ENCODE measurements at regions not wholly inside any gene's neighbourhood (a gene's known extent, or its start where the extent isn't known, plus 50 kb on each side); places are given as distances from the start of the nearest gene placed in this dataset.

GRCh38 chr12:105773471-105773870 is 365.3 kb downstream of the NUAK1 start:
- no peak for TF ChIP-seq CTCF (IDR thresholded peaks at IDR 0.05; ENCODE audit: insufficient read depth, low read length, poor library complexity, severe bottlenecking)
- H3K36me3 ChIP-seq (ENCODE audit: control insufficient read depth, insufficient read depth, low read length): no peaks in the 10 kb centered on the region
- H3K4me3 ChIP-seq (ENCODE audit: low read depth, low read length): no peak overlapping the region
- no peaks in the 10 kb centered on the region for H3K27me3 ChIP-seq (ENCODE audit: control insufficient read depth, insufficient read depth, low read length)
- no peak for DNase-seq (ENCODE audit: low read depth)

- H3K4me3 ChIP-seq (ENCODE audit: low read depth, low read length): no peak overlapping the region
- no peak for TF ChIP-seq CTCF (IDR thresholded peaks at IDR 0.05; ENCODE audit: insufficient read depth, low read length, poor library complexity, severe bottlenecking)
- no peak for DNase-seq (ENCODE audit: low read depth)
- H3K36me3 ChIP-seq (ENCODE audit: control insufficient read depth, insufficient read depth, low read length): no peaks in the 10 kb centered on the region
- H3K27me3 ChIP-seq (ENCODE audit: control insufficient read depth, insufficient read depth, low read length): no peaks in the 10 kb centered on the region
Observed at GRCh38 chr12:105774037-105774436, 364.7 kb downstream of the NUAK1 start.

- Histone ChIP-seq H3K4me3 (ENCODE audit: low read depth, low read length) (no peak overlapping the region), H3K36me3 (ENCODE audit: control insufficient read depth, insufficient read depth, low read length) (no peaks in the 10 kb centered on the region), H3K27me3 (ENCODE audit: control insufficient read depth, insufficient read depth, low read length) (no peaks in the 10 kb centered on the region)
- peak; percentile 10 for DNase-seq (ENCODE audit: low read depth)
- TF ChIP-seq CTCF (IDR thresholded peaks at IDR 0.05; ENCODE audit: insufficient read depth, low read length, poor library complexity, severe bottlenecking): no peak
Observed at GRCh38 chr12:105775343-105775742, 363.4 kb downstream of the NUAK1 start.

GRCh38 chr12:105783983-105784947 is 354.5 kb downstream of the NUAK1 start:
- H3K36me3 ChIP-seq (ENCODE audit: control insufficient read depth, insufficient read depth, low read length): no peaks in the 10 kb centered on the region

GRCh38 chr12:105793421-105793820 is 345.3 kb downstream of the NUAK1 start:
- Histone ChIP-seq H3K4me3 (ENCODE audit: low read depth, low read length) (no peak overlapping the region), H3K27me3 (ENCODE audit: control insufficient read depth, insufficient read depth, low read length) (no peaks in the 10 kb centered on the region), H3K36me3 (ENCODE audit: control insufficient read depth, insufficient read depth, low read length) (no peaks in the 10 kb centered on the region)
- no peak for DNase-seq (ENCODE audit: low read depth)
- no peak for TF ChIP-seq CTCF (IDR thresholded peaks at IDR 0.05; ENCODE audit: insufficient read depth, low read length, poor library complexity, severe bottlenecking)

More at GRCh38 chr12:105783983-105784947, 354.5 kb downstream of the NUAK1 start:
- TF ChIP-seq CTCF (IDR thresholded peaks at IDR 0.05; ENCODE audit: insufficient read depth, low read length, poor library complexity, severe bottlenecking): no peak
- H3K27me3 ChIP-seq (ENCODE audit: control insufficient read depth, insufficient read depth, low read length): no peaks in the 10 kb centered on the region
- H3K4me3 ChIP-seq (ENCODE audit: low read depth, low read length): no peak overlapping the region
- no peak for DNase-seq (ENCODE audit: low read depth)

All from kidney epithelial cell (primary cell).